ENCODE measurements at regions not wholly inside any gene's neighbourhood (a gene's known extent, or its start where the extent isn't known, plus 50 kb on each side); places are given as distances from the start of the nearest gene placed in this dataset.

- H3K79me2 ChIP-seq (ENCODE audit: control insufficient read depth, insufficient read depth, low read length) = no peaks in the 10 kb centered on the region
- H3K4me1 ChIP-seq (replicated peaks in 1 of 2; ENCODE audit: control insufficient read depth in 2 of 2, insufficient read depth in 2 of 2, low read length in 2 of 2) = no peaks in the 10 kb centered on the region
- no peak overlapping the region for H3K27ac ChIP-seq (ENCODE audit: extremely low read depth, low read depth, low read length)
- FAIRE-seq (no peak), ATAC-seq (no peak), DNase-seq (ENCODE audit: extremely low read depth in 1 of 4, low spot score in 3 of 4) (no peak)
- H3K9ac ChIP-seq (ENCODE audit: insufficient read depth in 1 of 2, low read depth in 2 of 2, low read length in 2 of 2) = no peak overlapping the region
- no peak overlapping the region for H3K4me2 ChIP-seq (ENCODE audit: insufficient read depth, low read length)
- no peak for TF ChIP-seq HDAC3 (IDR thresholded peaks at IDR 0.05; ENCODE audit: borderline replicate concordance, partially characterized antibody)
- TF ChIP-seq NRF1 (conservative IDR thresholded peaks at IDR 0.05 in 1 of 2, IDR thresholded peaks at IDR 0.05 in 1 of 2) = no peak
- no peak for TF ChIP-seq RBM34 (IDR thresholded peaks at IDR 0.05; ENCODE audit: borderline replicate concordance, insufficient read depth, low read length)
- no peak for TF ChIP-seq ZBTB12 (CRISPR knock-in tag; IDR thresholded peaks at IDR 0.05)
- TF ChIP-seq PURB (CRISPR knock-in tag; IDR thresholded peaks at IDR 0.05; ENCODE audit: low read depth) = no peak
- TF ChIP-seq PBX2 (CRISPR knock-in tag; IDR thresholded peaks at IDR 0.05; ENCODE audit: low read depth) = no peak
- TF ChIP-seq PBX2 (tag; conservative IDR thresholded peaks at IDR 0.05; ENCODE audit: low read depth) = no peak
- TF ChIP-seq DLX4 (CRISPR knock-in tag; IDR thresholded peaks at IDR 0.05) = no peak
- TF ChIP-seq RHOXF2B (CRISPR knock-in tag; conservative IDR thresholded peaks at IDR 0.05) = no peak
- TF ChIP-seq ZNF217 (CRISPR knock-in tag; IDR thresholded peaks at IDR 0.05) = no peak
- TF ChIP-seq ZBED1 (IDR thresholded peaks at IDR 0.05) = no peak
- TF ChIP-seq, protein P1, sequence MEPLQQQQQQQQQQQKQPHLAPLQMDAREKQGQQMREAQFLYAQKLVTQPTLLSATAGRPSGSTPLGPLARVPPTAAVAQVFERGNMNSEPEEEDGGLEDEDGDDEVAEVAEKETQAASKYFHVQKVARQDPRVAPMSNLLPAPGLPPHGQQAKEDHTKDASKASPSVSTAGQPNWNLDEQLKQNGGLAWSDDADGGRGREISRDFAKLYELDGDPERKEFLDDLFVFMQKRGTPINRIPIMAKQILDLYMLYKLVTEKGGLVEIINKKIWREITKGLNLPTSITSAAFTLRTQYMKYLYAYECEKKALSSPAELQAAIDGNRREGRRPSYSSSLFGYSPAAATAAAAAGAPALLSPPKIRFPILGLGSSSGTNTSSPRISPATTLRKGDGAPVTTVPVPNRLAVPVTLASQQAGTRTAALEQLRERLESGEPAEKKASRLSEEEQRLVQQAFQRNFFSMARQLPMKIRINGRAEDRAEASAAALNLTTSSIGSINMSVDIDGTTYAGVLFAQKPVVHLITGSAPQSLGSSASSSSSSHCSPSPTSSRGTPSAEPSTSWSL (CRISPR knock-in tag; IDR thresholded peaks at IDR 0.05; ENCODE audit: borderline replicate concordance) = no peak
- TF ChIP-seq MYNN (IDR thresholded peaks at IDR 0.05) = no peak
- no peak for TF ChIP-seq MYNN (CRISPR knock-in tag; IDR thresholded peaks at IDR 0.05)
- no peak for TF ChIP-seq ZNF398 (CRISPR knock-in tag; IDR thresholded peaks at IDR 0.05)
- TF ChIP-seq WHSC1 (IDR thresholded peaks at IDR 0.05; ENCODE audit: low read length) = no peak
- no peak for TF ChIP-seq HMG20B (CRISPR knock-in tag; IDR thresholded peaks at IDR 0.05)
- no TSS peak for BruUV-seq (replicated peaks)
- H3K9me1 ChIP-seq (ENCODE audit: control insufficient read depth, insufficient read depth, low read length) = no peaks in the 10 kb centered on the region
- no peaks in the 10 kb centered on the region for H4K20me1 ChIP-seq (replicated peaks; ENCODE audit: control insufficient read depth, insufficient read depth, low read length)
- H3K27me3 ChIP-seq (ENCODE audit: control insufficient read depth in 2 of 2, insufficient read depth in 2 of 2, low read length in 2 of 2) = no peaks in the 10 kb centered on the region
- H3K36me3 ChIP-seq (ENCODE audit: control insufficient read depth, insufficient read depth, low read length) = no peaks in the 10 kb centered on the region
- H3K9me3 ChIP-seq (replicated peaks; ENCODE audit: control insufficient read depth, insufficient read depth, low read depth, low read length) = no peaks in the 10 kb centered on the region
- POLR2A ChIA-PET = no interaction called here
- intact Hi-C loops (cut with micrococcal nuclease) = no loop called here
- no peak overlapping the region for H3K4me3 ChIP-seq
- in situ Hi-C loops (cut with MboI) = no loop called here
- no peak overlapping the region for H2AFZ ChIP-seq (ENCODE audit: low read depth, low read length)
- CTCF ChIA-PET (ENCODE audit: low intra/inter-chr PET ratio) = no interaction called here
- WGBS (ENCODE audit: insufficient coverage, low coverage, missing lambda C conversion rate) = 3% methylated on average over 5 of the region's 5 CpGs
Measured at GRCh38 chr9:85402551-85402950, 339.2 kb downstream of the AGTPBP1 start.
